Esophagus (tissue), 2 donors: ENCODE measurements at regions not wholly inside any gene's neighbourhood (a gene's known extent, or its start where the extent isn't known, plus 50 kb on each side); places are given as distances from the start of the nearest gene placed in this dataset.

Experiments
- H3K27ac ChIP-seq, 2 donors: one replicate each; pipeline ENCODE4 v1.5.1; 2013; ENCODE audit warnings: low read depth in 2 of 2, mild to moderate bottlenecking in 2 of 2, inconsistent platforms in 1 of 2, low read length in 1 of 2, moderate library complexity in 1 of 2
- H3K27me3 ChIP-seq, 2 donors: one replicate each; pipeline ENCODE4 v1.6.1; 2013; ENCODE audit warnings: low read length in 2 of 2, control low read depth in 1 of 2, mild to moderate bottlenecking in 1 of 2; ENCODE audit not compliant: insufficient read depth in 2 of 2, control insufficient read depth in 1 of 2
- H3K36me3 ChIP-seq, 2 donors: one replicate each; pipeline ENCODE4 v1.6.1; 2013; ENCODE audit warnings: low read length in 1 of 2; ENCODE audit not compliant: control insufficient read depth in 2 of 2, insufficient read depth in 2 of 2
- H3K4me1 ChIP-seq, 2 donors: one replicate each; pipeline ENCODE4 v1.6.1; 2013; ENCODE audit warnings: low read length in 1 of 2; ENCODE audit not compliant: control insufficient read depth in 2 of 2, insufficient read depth in 2 of 2
- H3K4me3 ChIP-seq, 2 donors: one replicate each; pipeline ENCODE4 v1.5.1; 2013; ENCODE audit warnings: low read length in 2 of 2, mild to moderate bottlenecking in 2 of 2, low read depth in 1 of 2, moderate library complexity in 1 of 2
- H3K9me3 ChIP-seq, 2 donors: one replicate each; pipeline ENCODE4 v1.6.1; 2013; ENCODE audit warnings: mild to moderate bottlenecking in 2 of 2, low read depth in 1 of 2, low read length in 1 of 2, moderate library complexity in 1 of 2; ENCODE audit not compliant: control insufficient read depth in 2 of 2, insufficient read depth in 1 of 2
- WGBS, 2 donors: extraction: QIAGEN DNeasy Blood & Tissue Kit; methylation state at CpG; one replicate each; pipeline ENCODE4 v1.1.7; 2013; 5-methylcytosine and 5-hydroxymethylcytosine counted together
- donor health status: healthy with polysubstance abuse.
- donor health status: Bipolar disorder and iron deficiency.

GRCh38 chr5:81800797-81801196 is 49.9 kb upstream of the SSBP2 start:
- no peaks in the 10 kb centered on the region for H3K4me1 ChIP-seq
- WGBS, 2 donors: 23 to 40% methylated on average over 1 of the region's 1 CpG
- H3K9me3 ChIP-seq: no peaks in the 10 kb centered on the region
- H3K27me3 ChIP-seq: no peaks in the 10 kb centered on the region
- no peaks in the 10 kb centered on the region for H3K36me3 ChIP-seq
- H3K27ac ChIP-seq: no peak overlapping the region
- no peak overlapping the region for H3K4me3 ChIP-seq
